ENCODE measurements at regions not wholly inside any gene's neighbourhood (a gene's known extent, or its start where the extent isn't known, plus 50 kb on each side); places are given as distances from the start of the nearest gene placed in this dataset.

GRCh38 chr4:111991797-111992196 is 153.5 kb upstream of the FAM241A start:
- ATAC-seq (ENCODE audit: insufficient read depth, low read depth) (no peak), DNase-seq (no peak)
- Histone ChIP-seq H3K27me3 (ENCODE audit: insufficient read depth, low read length, poor library complexity) (peaks cover 5% of the 10 kb centered on the region), H2AFZ (ENCODE audit: low read depth, low read length) (no peak overlapping the region), H3K4me2 (ENCODE audit: insufficient read depth, low read length) (no peak overlapping the region), H3K9me3 (ENCODE audit: insufficient read depth, low read length, severe bottlenecking) (no peaks in the 10 kb centered on the region), H4K20me1 (ENCODE audit: insufficient read depth, low read length) (no peaks in the 10 kb centered on the region), H3K79me2 (ENCODE audit: insufficient read depth, low read length) (no peaks in the 10 kb centered on the region), H3K4me3 (ENCODE audit: low read depth in 1 of 2, low read length in 2 of 2) (no peak overlapping the region), H3K36me3 (ENCODE audit: insufficient read depth, low read length) (no peaks in the 10 kb centered on the region), H3K4me1 (ENCODE audit: insufficient read depth, low read length) (no peaks in the 10 kb centered on the region), H3K27ac (ENCODE audit: low read length) (no peak overlapping the region), H3K9ac (ENCODE audit: low read depth, low read length) (no peak overlapping the region)
- TF ChIP-seq EZH2 (IDR thresholded peaks at IDR 0.05; ENCODE audit: borderline replicate concordance, low read depth, low read length, severe bottlenecking) = no peak
- TF ChIP-seq CTCF (IDR thresholded peaks at IDR 0.05; ENCODE audit: borderline replicate concordance, extremely low read depth, low read length, poor library complexity, severe bottlenecking) = no peak

DNA sequence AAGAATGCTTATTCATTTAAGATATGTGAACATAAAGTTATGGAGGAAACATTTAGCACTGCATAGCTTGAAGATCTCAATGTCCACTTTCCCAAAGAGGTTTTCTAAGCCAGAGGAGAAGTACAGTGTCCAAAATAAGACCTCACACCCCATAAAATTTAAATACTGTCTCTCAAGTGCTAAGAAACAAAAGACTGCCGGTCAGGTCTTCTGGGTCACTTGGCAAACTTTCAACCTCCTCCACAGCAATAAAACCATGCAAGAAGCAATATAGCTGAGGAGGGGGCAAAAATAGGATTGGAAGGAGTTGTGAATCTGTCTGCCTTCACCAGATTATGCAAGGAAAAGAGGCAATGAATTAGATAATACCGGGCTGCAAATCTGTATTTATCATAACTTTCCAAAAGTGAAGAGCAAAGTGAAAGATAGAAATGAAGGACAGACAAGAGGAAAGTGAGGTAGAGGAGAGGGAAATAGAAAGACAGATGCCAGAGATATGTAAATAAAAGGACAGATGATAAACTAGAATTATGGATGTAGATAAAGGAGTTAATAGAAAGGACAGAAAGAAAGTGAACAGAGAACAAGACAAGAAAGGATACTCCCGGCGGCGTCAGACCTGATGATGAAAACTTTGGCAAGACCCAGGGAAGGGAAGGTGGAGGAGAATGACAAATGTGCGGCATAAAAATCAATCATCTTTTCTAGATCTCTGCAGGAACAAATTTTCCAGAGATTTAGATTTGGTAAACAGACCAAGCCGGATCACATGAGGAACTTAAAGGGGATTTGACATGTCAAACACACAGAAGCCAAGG is 152.7 kb upstream of the FAM241A start:
- Histone ChIP-seq H3K79me2 (ENCODE audit: insufficient read depth, low read length) (no peaks in the 10 kb centered on the region), H4K20me1 (ENCODE audit: insufficient read depth, low read length) (no peaks in the 10 kb centered on the region), H3K4me2 (ENCODE audit: insufficient read depth, low read length) (no peak overlapping the region), H3K9ac (ENCODE audit: low read depth, low read length) (no peak overlapping the region), H3K27ac (ENCODE audit: low read length) (no peak overlapping the region), H3K27me3 (ENCODE audit: insufficient read depth, low read length, poor library complexity) (peaks cover 5% of the 10 kb centered on the region), H3K36me3 (ENCODE audit: insufficient read depth, low read length) (no peaks in the 10 kb centered on the region), H3K4me3 (ENCODE audit: low read depth in 1 of 2, low read length in 2 of 2) (no peak overlapping the region), H3K4me1 (ENCODE audit: insufficient read depth, low read length) (no peaks in the 10 kb centered on the region), H3K9me3 (ENCODE audit: insufficient read depth, low read length, severe bottlenecking) (no peaks in the 10 kb centered on the region), H2AFZ (ENCODE audit: low read depth, low read length) (no peak overlapping the region)
- no peak for ATAC-seq (ENCODE audit: insufficient read depth, low read depth)
- no peak for DNase-seq
- TF ChIP-seq CTCF (IDR thresholded peaks at IDR 0.05; ENCODE audit: borderline replicate concordance, extremely low read depth, low read length, poor library complexity, severe bottlenecking) (no peak), EZH2 (IDR thresholded peaks at IDR 0.05; ENCODE audit: borderline replicate concordance, low read depth, low read length, severe bottlenecking) (no peak)

- TF ChIP-seq CTCF (IDR thresholded peaks at IDR 0.05; ENCODE audit: borderline replicate concordance, extremely low read depth, low read length, poor library complexity, severe bottlenecking) = no peak
- no peak for TF ChIP-seq EZH2 (IDR thresholded peaks at IDR 0.05; ENCODE audit: borderline replicate concordance, low read depth, low read length, severe bottlenecking)
These were observed 150.9 kb upstream of the FAM241A start for GRCh38 chr4:111994392-111994791.

More at GRCh38 chr4:111994392-111994791, 150.9 kb upstream of the FAM241A start:
- H3K4me1 ChIP-seq (ENCODE audit: insufficient read depth, low read length) = no peaks in the 10 kb centered on the region
- no peak for DNase-seq
- H3K27ac ChIP-seq (ENCODE audit: low read length) = no peak overlapping the region
- H4K20me1 ChIP-seq (ENCODE audit: insufficient read depth, low read length) = no peaks in the 10 kb centered on the region
- H3K9ac ChIP-seq (ENCODE audit: low read depth, low read length) = no peak overlapping the region
- H3K27me3 ChIP-seq (ENCODE audit: insufficient read depth, low read length, poor library complexity) = peaks cover 5% of the 10 kb centered on the region
- no peaks in the 10 kb centered on the region for H3K9me3 ChIP-seq (ENCODE audit: insufficient read depth, low read length, severe bottlenecking)
- no peak for ATAC-seq (ENCODE audit: insufficient read depth, low read depth)
- no peak overlapping the region for H3K4me3 ChIP-seq (ENCODE audit: low read depth in 1 of 2, low read length in 2 of 2)
- no peaks in the 10 kb centered on the region for H3K36me3 ChIP-seq (ENCODE audit: insufficient read depth, low read length)
- H3K4me2 ChIP-seq (ENCODE audit: insufficient read depth, low read length) = no peak overlapping the region
- no peaks in the 10 kb centered on the region for H3K79me2 ChIP-seq (ENCODE audit: insufficient read depth, low read length)
- no peak overlapping the region for H2AFZ ChIP-seq (ENCODE audit: low read depth, low read length)

All from DND-41 (cell line).